Astrocyte (in vitro differentiated cells and primary cell): ENCODE measurements at regions not wholly inside any gene's neighbourhood (a gene's known extent, or its start where the extent isn't known, plus 50 kb on each side); places are given as distances from the start of the nearest gene placed in this dataset.

Source experiments
- EZH2 ChIP-seq: IDR thresholded peaks from 2 replicates; pipeline ENCODE4 v1.6.1; 2012; ENCODE audit warnings: mild to moderate bottlenecking, low read length, inconsistent platforms; ENCODE audit not compliant: insufficient read depth
- TF ChIP-seq, protein P1 (sequence below): IDR thresholded peaks from 2 replicates; pipeline ENCODE4 v1.5.1; 2011; ENCODE audit warnings: low read depth, mild to moderate bottlenecking, inconsistent platforms, low read length, moderate library complexity; ENCODE audit not compliant: insufficient read depth

DNA sequence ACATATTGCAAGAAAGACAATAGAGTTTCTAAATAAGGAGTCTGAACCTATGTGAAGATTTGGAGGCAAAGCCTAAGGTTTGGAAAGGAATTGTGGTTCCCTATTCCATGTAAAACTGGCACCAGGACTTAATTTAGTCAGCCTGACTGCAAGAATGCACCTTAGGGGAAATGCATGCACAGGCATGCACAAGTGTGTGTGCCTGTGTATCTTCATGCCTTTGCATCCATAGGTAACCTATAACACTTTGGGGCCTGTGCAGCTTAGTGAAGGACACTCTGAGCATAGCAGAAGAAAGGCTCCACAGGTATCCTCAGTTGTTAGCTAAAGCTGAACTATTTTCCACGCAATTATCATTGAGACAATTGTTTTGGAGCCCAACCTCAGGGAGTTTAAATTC lies 73.4 kb downstream of the RPRM start:
- TF ChIP-seq, protein P1, sequence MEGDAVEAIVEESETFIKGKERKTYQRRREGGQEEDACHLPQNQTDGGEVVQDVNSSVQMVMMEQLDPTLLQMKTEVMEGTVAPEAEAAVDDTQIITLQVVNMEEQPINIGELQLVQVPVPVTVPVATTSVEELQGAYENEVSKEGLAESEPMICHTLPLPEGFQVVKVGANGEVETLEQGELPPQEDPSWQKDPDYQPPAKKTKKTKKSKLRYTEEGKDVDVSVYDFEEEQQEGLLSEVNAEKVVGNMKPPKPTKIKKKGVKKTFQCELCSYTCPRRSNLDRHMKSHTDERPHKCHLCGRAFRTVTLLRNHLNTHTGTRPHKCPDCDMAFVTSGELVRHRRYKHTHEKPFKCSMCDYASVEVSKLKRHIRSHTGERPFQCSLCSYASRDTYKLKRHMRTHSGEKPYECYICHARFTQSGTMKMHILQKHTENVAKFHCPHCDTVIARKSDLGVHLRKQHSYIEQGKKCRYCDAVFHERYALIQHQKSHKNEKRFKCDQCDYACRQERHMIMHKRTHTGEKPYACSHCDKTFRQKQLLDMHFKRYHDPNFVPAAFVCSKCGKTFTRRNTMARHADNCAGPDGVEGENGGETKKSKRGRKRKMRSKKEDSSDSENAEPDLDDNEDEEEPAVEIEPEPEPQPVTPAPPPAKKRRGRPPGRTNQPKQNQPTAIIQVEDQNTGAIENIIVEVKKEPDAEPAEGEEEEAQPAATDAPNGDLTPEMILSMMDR, result no peak
- no peak for TF ChIP-seq EZH2
